Peyer's patch (tissue), 4 donors: ENCODE measurements at regions not wholly inside any gene's neighbourhood (a gene's known extent, or its start where the extent isn't known, plus 50 kb on each side); places are given as distances from the start of the nearest gene placed in this dataset.

Experiments used
- DNase-seq, 3 donors: peaks; one replicate each; pipeline ENCODE4 v3.0.0-alpha.2; 2017 to 2019
- H3K27ac ChIP-seq, 4 donors: fragments of 200-600 bp; sonication (generic); one replicate each; pipeline ENCODE4 v1.5.1; 2016 to 2019
- H3K27me3 ChIP-seq, 2 donors: fragments of 200-600 bp; sonication (generic); one replicate each; pipeline ENCODE4 v1.5.1; 2019
- H3K36me3 ChIP-seq, 3 donors: fragments of 200-600 bp; sonication (generic); one replicate each; pipeline ENCODE4 v1.5.1; 2016 to 2019
- H3K4me1 ChIP-seq, 4 donors: fragments of 200-600 bp; sonication (generic); one replicate each; pipeline ENCODE4 v1.5.1; 2016 to 2019
- H3K4me3 ChIP-seq, 4 donors: fragments of 200-600 bp; sonication (generic); 1 replicate in 3 of 4; 2 replicates in 1 of 4; pipeline ENCODE4 v1.5.1; 2016 to 2019; ENCODE audit warnings: mild to moderate bottlenecking in 1 of 4
- H3K9me3 ChIP-seq, 4 donors: fragments of 200-600 bp; sonication (generic); one replicate each; pipeline ENCODE4 v1.5.1; 2016 to 2019; ENCODE audit warnings: mild to moderate bottlenecking in 1 of 4
- POLR2A ChIP-seq, 2 donors: fragments of 450-650 bp; IDR thresholded peaks; one replicate each; pipeline ENCODE4 v1.5.1; 2017; ENCODE audit warnings: antibody characterized with exemption in 2 of 2, mild to moderate bottlenecking in 2 of 2, moderate library complexity in 2 of 2
- TF ChIP-seq, protein P1 (sequence below), 6 experiments: fragments of 450-650 bp in 4 of 6; fragments of 200-600 bp in 2 of 6; sonication (generic) in 1 of 6; IDR thresholded peaks; one replicate each; pipeline ENCODE4 v1.5.1; 2017 to 2019; ENCODE audit warnings: antibody characterized with exemption in 6 of 6, mild to moderate bottlenecking in 3 of 6, moderate library complexity in 1 of 6

DNA sequence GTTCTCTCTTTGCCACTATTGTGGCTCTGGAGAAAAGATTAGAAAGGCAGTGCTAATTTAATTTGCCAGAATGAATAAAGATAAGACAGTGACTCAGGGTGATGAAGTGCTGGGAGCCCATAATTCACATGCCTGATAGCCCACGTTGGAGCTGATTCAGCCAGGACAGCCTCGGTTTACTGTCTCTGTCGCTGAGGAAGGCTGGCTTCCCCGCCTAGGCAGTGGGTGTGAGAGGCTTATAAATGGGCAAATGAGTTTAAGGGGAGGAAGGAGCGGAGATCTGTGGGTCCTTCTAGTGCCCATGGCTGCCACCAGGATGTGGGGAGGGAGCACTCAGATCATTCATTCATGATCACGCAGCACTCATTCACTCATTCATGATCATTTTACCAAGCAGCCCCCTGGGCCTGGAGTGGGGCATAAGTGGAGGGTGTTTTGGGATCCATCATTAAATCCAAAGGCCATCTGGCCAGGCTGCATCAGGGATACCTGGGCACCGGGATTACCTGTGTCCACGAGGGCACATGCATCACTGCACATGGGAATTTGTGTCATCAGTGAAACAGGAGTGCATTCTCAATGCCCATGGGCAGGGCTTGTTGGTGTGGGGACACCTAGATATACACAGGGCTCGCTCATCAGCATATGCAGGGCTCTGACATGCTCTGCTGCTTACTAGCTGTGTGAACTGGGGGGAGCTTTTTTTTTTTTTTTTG, 315.4 kb downstream of the MATN1 start:
- Histone ChIP-seq H3K27me3 (no peaks in the 10 kb centered on the region), H3K9me3 (no peaks in the 10 kb centered on the region), H3K27ac (no peak overlapping the region), H3K4me1 (no peaks in the 10 kb centered on the region), H3K4me3 (no peak overlapping the region), H3K36me3 (no peaks in the 10 kb centered on the region)
- peak in 2 of 3 donors; percentile 10 to 12 for DNase-seq
- TF ChIP-seq POLR2A (IDR thresholded peaks at IDR 0.05) = no peak
- TF ChIP-seq, protein P1, sequence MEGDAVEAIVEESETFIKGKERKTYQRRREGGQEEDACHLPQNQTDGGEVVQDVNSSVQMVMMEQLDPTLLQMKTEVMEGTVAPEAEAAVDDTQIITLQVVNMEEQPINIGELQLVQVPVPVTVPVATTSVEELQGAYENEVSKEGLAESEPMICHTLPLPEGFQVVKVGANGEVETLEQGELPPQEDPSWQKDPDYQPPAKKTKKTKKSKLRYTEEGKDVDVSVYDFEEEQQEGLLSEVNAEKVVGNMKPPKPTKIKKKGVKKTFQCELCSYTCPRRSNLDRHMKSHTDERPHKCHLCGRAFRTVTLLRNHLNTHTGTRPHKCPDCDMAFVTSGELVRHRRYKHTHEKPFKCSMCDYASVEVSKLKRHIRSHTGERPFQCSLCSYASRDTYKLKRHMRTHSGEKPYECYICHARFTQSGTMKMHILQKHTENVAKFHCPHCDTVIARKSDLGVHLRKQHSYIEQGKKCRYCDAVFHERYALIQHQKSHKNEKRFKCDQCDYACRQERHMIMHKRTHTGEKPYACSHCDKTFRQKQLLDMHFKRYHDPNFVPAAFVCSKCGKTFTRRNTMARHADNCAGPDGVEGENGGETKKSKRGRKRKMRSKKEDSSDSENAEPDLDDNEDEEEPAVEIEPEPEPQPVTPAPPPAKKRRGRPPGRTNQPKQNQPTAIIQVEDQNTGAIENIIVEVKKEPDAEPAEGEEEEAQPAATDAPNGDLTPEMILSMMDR (IDR thresholded peaks at IDR 0.05) = no peak

DNA sequence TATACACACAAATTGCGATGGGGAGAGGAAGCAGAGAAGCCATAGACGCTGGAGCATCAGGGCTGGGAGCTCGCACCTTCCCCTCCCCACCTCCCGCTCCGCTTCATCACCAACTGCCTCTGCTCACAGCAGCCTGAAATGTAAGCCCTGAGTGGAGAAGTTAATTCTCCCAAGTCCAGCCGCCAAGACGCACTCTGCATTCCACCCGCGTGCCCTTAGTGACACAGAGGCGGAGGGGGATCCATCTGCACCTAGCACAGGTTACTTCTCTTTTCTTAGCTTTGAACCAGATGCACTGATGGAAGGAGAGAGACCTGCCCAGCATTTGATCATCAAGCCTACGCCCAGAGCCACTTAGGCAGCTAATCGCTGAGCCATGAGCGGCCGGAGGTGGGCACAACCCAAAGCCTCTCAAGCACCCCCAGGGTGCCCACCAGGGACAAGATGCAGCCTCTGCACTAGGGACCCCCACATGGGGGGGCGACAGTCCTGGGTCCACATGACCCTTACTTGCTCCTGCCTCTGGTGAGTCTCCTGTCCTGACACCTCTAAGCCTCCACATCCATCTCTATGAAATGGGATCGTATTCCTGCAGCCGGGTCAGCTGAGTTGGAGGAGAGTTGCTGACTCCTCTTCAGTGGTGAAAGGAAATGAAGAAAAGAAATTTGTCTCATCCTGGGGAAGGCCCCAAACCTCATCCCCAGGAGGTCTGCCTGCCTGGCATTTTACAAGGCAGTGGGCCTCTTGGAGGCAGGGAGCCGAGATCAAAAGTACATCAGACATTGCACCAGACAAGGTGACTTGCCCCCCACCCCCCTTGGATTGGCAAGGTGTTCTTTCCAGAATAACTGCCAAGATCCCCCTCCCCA, 316.2 kb downstream of the MATN1 start:
- Histone ChIP-seq H3K9me3 (no peaks in the 10 kb centered on the region), H3K27ac (no peak overlapping the region), H3K27me3 (no peaks in the 10 kb centered on the region), H3K4me3 (no peak overlapping the region), H3K4me1 (no peaks in the 10 kb centered on the region), H3K36me3 (no peaks in the 10 kb centered on the region)
- DNase-seq = peak; percentile 10 to 27 (median 24)
- TF ChIP-seq POLR2A (IDR thresholded peaks at IDR 0.05) = no peak
- TF ChIP-seq, protein P1 (IDR thresholded peaks at IDR 0.05) = no peak

DNA sequence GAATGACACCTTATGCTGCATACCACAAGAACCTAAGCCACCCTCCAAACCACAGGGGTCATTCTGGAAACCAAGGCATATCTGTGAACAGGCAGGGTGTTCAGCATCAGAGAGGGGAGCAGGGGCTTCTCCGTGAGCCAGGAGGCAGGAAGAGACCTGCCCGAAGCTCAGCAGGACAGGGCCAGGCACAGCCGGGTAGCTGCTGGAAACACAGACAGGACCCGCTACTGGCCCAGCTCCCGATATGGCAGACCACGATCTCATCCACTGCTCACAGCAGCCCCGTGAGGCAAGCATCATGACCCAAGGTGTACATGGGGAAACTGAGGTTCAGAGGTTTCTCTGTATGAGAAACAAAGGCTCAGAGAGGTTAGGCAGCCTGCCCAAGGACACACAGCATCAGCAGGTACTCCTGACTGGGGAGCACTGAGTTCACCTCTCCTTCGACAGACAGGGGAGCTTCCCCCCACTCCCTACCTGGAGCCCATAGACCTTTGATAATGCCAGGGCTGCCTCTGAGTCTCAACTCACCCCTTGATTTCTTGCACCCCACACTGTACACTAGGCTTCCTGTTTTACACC, 317.7 kb downstream of the MATN1 start:
- Histone ChIP-seq H3K9me3 (no peaks in the 10 kb centered on the region), H3K27me3 (no peaks in the 10 kb centered on the region), H3K27ac (no peak overlapping the region), H3K4me1 (no peaks in the 10 kb centered on the region), H3K4me3 (no peak overlapping the region), H3K36me3 (no peaks in the 10 kb centered on the region)
- TF ChIP-seq, protein P1 (IDR thresholded peaks at IDR 0.05) = no peak
- no peak for TF ChIP-seq POLR2A (IDR thresholded peaks at IDR 0.05)
- peak; percentile 3 to 26 (median 9) for DNase-seq

DNA sequence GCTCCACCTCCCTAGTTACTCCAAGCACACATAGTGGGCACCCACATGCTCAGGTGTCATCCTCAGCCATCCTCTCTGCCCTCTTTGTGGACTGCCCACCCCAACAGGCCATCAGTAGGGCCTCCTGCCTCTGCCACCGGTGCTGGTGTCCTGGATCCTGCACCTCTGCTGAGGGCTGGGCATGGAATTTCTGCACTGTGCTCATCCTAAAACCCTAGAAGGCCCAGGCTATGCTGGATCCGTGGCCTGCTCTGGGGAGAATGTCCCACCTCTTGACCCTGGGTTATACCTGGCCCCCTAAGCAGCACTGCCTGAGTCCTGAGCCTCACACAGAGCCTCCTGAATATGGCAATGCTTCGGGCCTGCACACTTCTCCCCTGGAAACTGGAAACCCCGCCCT, 318.3 kb downstream of the MATN1 start:
- Histone ChIP-seq H3K36me3 (no peaks in the 10 kb centered on the region), H3K27ac (no peak overlapping the region), H3K4me3 (no peak overlapping the region), H3K4me1 (no peaks in the 10 kb centered on the region), H3K9me3 (no peaks in the 10 kb centered on the region), H3K27me3 (no peaks in the 10 kb centered on the region)
- TF ChIP-seq, protein P1 (IDR thresholded peaks at IDR 0.05) = no peak
- TF ChIP-seq POLR2A (IDR thresholded peaks at IDR 0.05) = no peak
- peak; percentile 6 to 22 (median 14) for DNase-seq

DNA sequence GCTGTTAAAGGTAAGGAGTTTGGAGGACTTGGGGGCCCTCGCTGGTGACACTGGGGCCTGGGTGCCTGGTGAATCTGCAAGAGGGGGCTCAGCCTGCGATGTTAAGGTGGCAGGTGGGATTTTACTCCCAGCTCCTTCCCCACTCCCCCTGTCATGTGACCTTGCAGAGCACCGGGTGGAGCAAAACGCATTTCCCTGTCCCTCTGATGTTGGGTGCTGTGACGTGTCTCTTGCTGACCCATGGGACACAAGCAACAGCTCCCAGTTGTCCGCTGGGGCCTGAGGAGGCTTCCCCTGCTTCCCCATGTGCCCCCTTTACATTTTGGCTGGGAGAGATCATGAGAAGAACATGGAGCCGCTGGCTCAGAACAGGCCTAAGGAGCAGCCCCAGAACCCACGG, 319.0 kb downstream of the MATN1 start:
- H3K4me1 ChIP-seq = no peaks in the 10 kb centered on the region
- H3K4me3 ChIP-seq = no peak overlapping the region
- H3K27ac ChIP-seq = no peak overlapping the region
- no peaks in the 10 kb centered on the region for H3K27me3 ChIP-seq
- H3K9me3 ChIP-seq = no peaks in the 10 kb centered on the region
- H3K36me3 ChIP-seq = no peaks in the 10 kb centered on the region
- TF ChIP-seq, protein P1 (IDR thresholded peaks at IDR 0.05) = no peak
- TF ChIP-seq POLR2A (IDR thresholded peaks at IDR 0.05) = no peak
- DNase-seq = peak in 2 of 3 donors; percentile 3 to 24
